CD14-positive monocyte (primary cell): ENCODE measurements at regions not wholly inside any gene's neighbourhood (a gene's known extent, or its start where the extent isn't known, plus 50 kb on each side); places are given as distances from the start of the nearest gene placed in this dataset.

Experiments
- DNase-seq, 3 donors: peaks; one replicate each; pipeline ENCODE4 v3.0.0-alpha.2; 2011 to 2022
- H2AFZ ChIP-seq: 2 replicates; pipeline ENCODE4 v1.6.0; 2012; ENCODE audit warnings: mild to moderate bottlenecking, low read depth, low read length, inconsistent platforms; ENCODE audit not compliant: insufficient read depth, poor library complexity, severe bottlenecking
- H3K27ac ChIP-seq, 2 donors: 1 replicate in 1 of 2; 2 replicates in 1 of 2; pipeline ENCODE4 v1.5.1; 2012 to 2013; ENCODE audit warnings: low read length in 2 of 2, control low read depth in 1 of 2, inconsistent platforms in 1 of 2, low read depth in 1 of 2, mild to moderate bottlenecking in 1 of 2
- H3K27me3 ChIP-seq, 2 donors: one replicate each; pipeline versions ENCODE4 v1.6.0 to v1.6.1; 2011 to 2013; ENCODE audit warnings: low read length in 2 of 2; ENCODE audit not compliant: control insufficient read depth in 2 of 2, insufficient read depth in 2 of 2
- H3K36me3 ChIP-seq, 2 donors: replicated peaks in 1 of 2; 1 replicate in 1 of 2; 2 replicates in 1 of 2; pipeline versions ENCODE4 v1.5.1 to v1.6.1; 2012 to 2013; ENCODE audit warnings: low read length in 2 of 2, control low read depth in 1 of 2, inconsistent platforms in 1 of 2, mild to moderate bottlenecking in 1 of 2; ENCODE audit not compliant: insufficient read depth in 2 of 2, control insufficient read depth in 1 of 2
- H3K4me1 ChIP-seq, 2 donors: 1 replicate in 1 of 2; 2 replicates in 1 of 2; pipeline versions ENCODE4 v1.5.1 to v1.6.1; 2012 to 2013; ENCODE audit warnings: low read length in 2 of 2, control low read depth in 1 of 2, inconsistent platforms in 1 of 2, mild to moderate bottlenecking in 1 of 2, moderate library complexity in 1 of 2; ENCODE audit not compliant: insufficient read depth in 2 of 2, control insufficient read depth in 1 of 2
- H3K4me2 ChIP-seq: replicated peaks from 2 replicates; pipeline ENCODE3; 2012; ENCODE audit warnings: low read length, moderate library complexity, mild to moderate bottlenecking; ENCODE audit not compliant: poor library complexity, severe bottlenecking; ENCODE audit errors: extremely low read depth
- H3K4me3 ChIP-seq, 3 experiments: fragments of 200-600 bp in 1 of 3; sonication (generic) in 1 of 3; replicated peaks in 1 of 3; 1 replicate in 2 of 3; 2 replicates in 1 of 3; pipeline ENCODE4 v1.5.1; 2011 to 2013; ENCODE audit warnings: low read length in 3 of 3, mild to moderate bottlenecking in 3 of 3, control low read depth in 2 of 3, low read depth in 2 of 3, inconsistent platforms in 1 of 3, moderate library complexity in 1 of 3
- H3K79me2 ChIP-seq: 2 replicates; pipeline ENCODE4 v1.6.0; 2012; ENCODE audit warnings: mild to moderate bottlenecking, control low read depth, inconsistent platforms, low read length, moderate library complexity; ENCODE audit not compliant: insufficient read depth
- H3K9ac ChIP-seq: 2 replicates; pipeline ENCODE4 v1.6.0; 2017; ENCODE audit warnings: low read length, mild to moderate bottlenecking; ENCODE audit not compliant: insufficient read depth, poor library complexity, severe bottlenecking
- H3K9me3 ChIP-seq, 2 donors: replicated peaks in 1 of 2; 1 replicate in 1 of 2; 2 replicates in 1 of 2; pipeline versions ENCODE4 v1.5.1 to v1.6.1; 2012 to 2013; ENCODE audit warnings: low read length in 2 of 2, control low read depth in 1 of 2; ENCODE audit not compliant: control insufficient read depth in 1 of 2, insufficient read depth in 1 of 2
- H4K20me1 ChIP-seq: 2 replicates; pipeline ENCODE4 v1.6.0; 2012; ENCODE audit warnings: mild to moderate bottlenecking, low read length, control low read depth, moderate library complexity; ENCODE audit not compliant: insufficient read depth
- H3K27ac Mint-ChIP-seq, 7 donors: one replicate each; pipeline ENCODE4 v1.8.0; 2020; ENCODE audit warnings: mild to moderate bottlenecking in 7 of 7, mixed read lengths in 7 of 7, moderate library complexity in 6 of 7, inconsistent platforms in 2 of 7
- H3K27me3 Mint-ChIP-seq, 3 donors: one replicate each; pipeline ENCODE4 v1.8.0; 2021 to 2022; ENCODE audit warnings: low read depth in 3 of 3, mild to moderate bottlenecking in 3 of 3, mixed read lengths in 3 of 3, moderate library complexity in 3 of 3, inconsistent platforms in 1 of 3
- H3K36me3 Mint-ChIP-seq, 2 donors: one replicate each; pipeline ENCODE4 v1.8.0; 2020; ENCODE audit warnings: mixed read lengths in 2 of 2, inconsistent platforms in 1 of 2, mild to moderate bottlenecking in 1 of 2
- H3K4me1 Mint-ChIP-seq: one replicate; pipeline ENCODE4 v1.8.0; 2020; ENCODE audit warnings: mild to moderate bottlenecking, mixed read lengths
- H3K4me3 Mint-ChIP-seq, 2 donors: one replicate each; pipeline ENCODE4 v1.8.0; 2020; ENCODE audit warnings: mild to moderate bottlenecking in 2 of 2, mixed read lengths in 2 of 2, moderate library complexity in 1 of 2
- H3K9me3 Mint-ChIP-seq, 7 donors: one replicate each; pipeline ENCODE4 v1.8.0; 2020 to 2022; ENCODE audit warnings: mixed read lengths in 7 of 7, mild to moderate bottlenecking in 6 of 7, moderate library complexity in 6 of 7, inconsistent platforms in 2 of 7
- CTCF ChIP-seq: fragments of 200-600 bp; IDR thresholded peaks from one replicate; pipeline ENCODE4 v1.8.0; 2022; ENCODE audit warnings: antibody characterized with exemption, mild to moderate bottlenecking
- WGBS: methylation state at CpG from one replicate; pipeline ENCODE4 v1.1.5; 2013; ENCODE audit warnings: missing lambda C conversion rate; ENCODE audit not compliant: insufficient coverage; 5-methylcytosine and 5-hydroxymethylcytosine counted together
- intact Hi-C, 2 donors: fragments of 100-400 bp; cut with micrococcal nuclease; formaldehyde crosslinking; loops; one replicate each; pipeline versions ENCODE4 v1.15.0 to v1.15.1; 2023

GRCh38 chr2:156653675-156654074 is 217.5 kb downstream of the GPD2 start:
- intact Hi-C loops: no loop called here
- Histone ChIP-seq H3K27ac (no peak overlapping the region), H3K4me1 (peaks cover 6 to 7% of the 10 kb centered on the region in 2 donors), H3K4me3 (no peak overlapping the region), H4K20me1 (no peaks in the 10 kb centered on the region), H3K4me2 (no peak overlapping the region), H3K9me3 (no peaks in the 10 kb centered on the region), H3K79me2 (no peaks in the 10 kb centered on the region), H3K36me3 (no peaks in the 10 kb centered on the region), H3K27me3 (no peaks in the 10 kb centered on the region), H3K9ac (no peak overlapping the region), H2AFZ (no peak overlapping the region)
- H3K36me3 Mint-ChIP-seq: no peaks in the 10 kb centered on the region
- no peak for DNase-seq
- H3K4me3 Mint-ChIP-seq: no peak overlapping the region
- H3K4me1 Mint-ChIP-seq: peaks cover 15% of the 10 kb centered on the region
- peaks cover 0 to 2% (median 1%) of the 10 kb centered on the region in 3 donors for H3K27me3 Mint-ChIP-seq
- peaks cover 0 to 8% (median 0%) of the 10 kb centered on the region in 7 donors for H3K9me3 Mint-ChIP-seq
- H3K27ac Mint-ChIP-seq: no peak overlapping the region
- no peak for TF ChIP-seq CTCF

- H3K9me3 ChIP-seq: no peaks in the 10 kb centered on the region
- no CpG with 5 or more reads among the region's 2 CpGs for WGBS
- intact Hi-C loops: no loop called here
Observed at GRCh38 chr2:156657809-156658208, 221.6 kb downstream of the GPD2 start.

More at GRCh38 chr2:156657809-156658208, 221.6 kb downstream of the GPD2 start:
- H2AFZ ChIP-seq: no peak overlapping the region
- H3K27me3 Mint-ChIP-seq: peaks cover 0 to 3% (median 0%) of the 10 kb centered on the region in 3 donors
- no peak for DNase-seq
- H3K79me2 ChIP-seq: no peaks in the 10 kb centered on the region
- no peak overlapping the region for H3K4me2 ChIP-seq
- H3K4me3 Mint-ChIP-seq: peak overlapping the region in 1 of 2 donors; percentile 28
- H3K36me3 Mint-ChIP-seq: no peaks in the 10 kb centered on the region
- H3K4me1 Mint-ChIP-seq: peaks cover 12% of the 10 kb centered on the region
- H3K27ac Mint-ChIP-seq: no peak overlapping the region
- peaks cover 0 to 9% (median 1%) of the 10 kb centered on the region in 7 donors for H3K9me3 Mint-ChIP-seq
- no peak for TF ChIP-seq CTCF
- no peak overlapping the region for H3K9ac ChIP-seq
- peaks cover 6 to 7% of the 10 kb centered on the region in 2 donors for H3K4me1 ChIP-seq
- no peaks in the 10 kb centered on the region for H3K27me3 ChIP-seq
- H3K36me3 ChIP-seq: no peaks in the 10 kb centered on the region
- no peak overlapping the region for H3K27ac ChIP-seq
- no peak overlapping the region for H3K4me3 ChIP-seq
- H4K20me1 ChIP-seq: no peaks in the 10 kb centered on the region
